ENCODE measurements at regions not wholly inside any gene's neighbourhood (a gene's known extent, or its start where the extent isn't known, plus 50 kb on each side); places are given as distances from the start of the nearest gene placed in this dataset.

- H3K27ac Mint-ChIP-seq: no peak overlapping the region
- ATAC-seq (no peak), DNase-seq (ENCODE audit: low spot score in 2 of 2) (no peak)
- H3K9me3 Mint-ChIP-seq: no peaks in the 10 kb centered on the region
- H3K36me3 Mint-ChIP-seq: peaks cover 0 to 11% of the 10 kb centered on the region in 2 donors
These were observed 49.9 kb upstream of the TBX3 start for GRCh38 chr12:114733919-114734318.

All from activated naive CD4-positive, alpha-beta T cell treated with anti-CD3 and anti-CD28 coated beads, Interleukin-2, amount 50 U/mL, for 72 hours (primary cell).